BJ (cell line): ENCODE measurements at regions not wholly inside any gene's neighbourhood (a gene's known extent, or its start where the extent isn't known, plus 50 kb on each side); places are given as distances from the start of the nearest gene placed in this dataset.

Experiments used
- CTCF ChIA-PET: fragments of 350-600 bp; formaldehyde crosslinking; extraction: SDS; loops from one replicate; lab custom pipeline; 2021; ENCODE audit warnings: antibody characterized with exemption, inconsistent platforms; lab: Yijun Ruan, JAX
- POLR2A ChIA-PET: fragments of 300-600 bp; sonication (Branson Sonifier 250); formaldehyde crosslinking; extraction: SDS; loops from one replicate; lab custom pipeline; 2021; ENCODE audit warnings: antibody characterized with exemption; lab: Charles Lee
- DNase-seq: peaks from one replicate; pipeline ENCODE4 v3.0.0-alpha.2; 2011; ENCODE audit warnings: low read depth
- H3K27me3 ChIP-seq: 2 replicates; pipeline ENCODE4 v1.6.0; 2011; ENCODE audit warnings: low read length; ENCODE audit not compliant: control insufficient read depth, insufficient read depth
- H3K36me3 ChIP-seq: 2 replicates; pipeline ENCODE4 v1.5.1; 2011; ENCODE audit warnings: low read length; ENCODE audit not compliant: control insufficient read depth, insufficient read depth
- H3K4me3 ChIP-seq: 2 replicates; pipeline ENCODE4 v1.5.1; 2011; ENCODE audit warnings: low read depth, mild to moderate bottlenecking, control low read depth, low read length
- CTCF ChIP-seq: IDR thresholded peaks from 2 replicates; pipeline ENCODE4 v1.5.1; 2011; ENCODE audit warnings: low read depth, mild to moderate bottlenecking, control low read depth, inconsistent platforms, low read length, moderate library complexity; ENCODE audit not compliant: insufficient read depth

GRCh38 chr6:118394106-118394505, 154.0 kb upstream of the PLN start:
- Histone ChIP-seq H3K4me3 (no peak overlapping the region), H3K36me3 (no peaks in the 10 kb centered on the region), H3K27me3 (peaks cover 2% of the 10 kb centered on the region; the same call in 1 of the 2 replicates)
- CTCF ChIA-PET = no interaction called here
- POLR2A ChIA-PET = no interaction called here
- TF ChIP-seq CTCF = no peak
- no peak for DNase-seq

GRCh38 chr6:118396969-118397368, 151.1 kb upstream of the PLN start:
- H3K27me3 ChIP-seq = no peaks in the 10 kb centered on the region
- no peaks in the 10 kb centered on the region for H3K36me3 ChIP-seq
- ChIA-PET POLR2A (no interaction called here), CTCF (interaction anchor here (1.7 kb wide), 1 partner anchor 15 kb away, joined by 5 read pairs; no protein-coding TSS in a partner anchor)
- no peak for DNase-seq
- H3K4me3 ChIP-seq = no peak overlapping the region
- TF ChIP-seq CTCF = no peak

- CTCF ChIA-PET = interaction anchor here (1.7 kb wide), 1 partner anchor 16 kb away, joined by 5 read pairs; no protein-coding TSS in a partner anchor
- no peak for DNase-seq
- no peak for TF ChIP-seq CTCF
Observed at GRCh38 chr6:118397671-118398465, 150.2 kb upstream of the PLN start.

GRCh38 chr6:118400098-118400497, 148.0 kb upstream of the PLN start:
- Histone ChIP-seq H3K36me3 (no peaks in the 10 kb centered on the region), H3K27me3 (no peaks in the 10 kb centered on the region), H3K4me3 (no peak overlapping the region)
- ChIA-PET CTCF (no interaction called here), POLR2A (no interaction called here)
- no peak for DNase-seq
- TF ChIP-seq CTCF = no peak

More at GRCh38 chr6:118397671-118398465, 150.2 kb upstream of the PLN start:
- H3K36me3 ChIP-seq = no peaks in the 10 kb centered on the region
- POLR2A ChIA-PET = no interaction called here
- no peak overlapping the region for H3K4me3 ChIP-seq
- no peaks in the 10 kb centered on the region for H3K27me3 ChIP-seq

GRCh38 chr6:118400582-118400981, 147.5 kb upstream of the PLN start:
- DNase-seq = no peak
- H3K27me3 ChIP-seq = no peaks in the 10 kb centered on the region
- no peak overlapping the region for H3K4me3 ChIP-seq
- TF ChIP-seq CTCF = no peak
- no peaks in the 10 kb centered on the region for H3K36me3 ChIP-seq
- POLR2A ChIA-PET = no interaction called here
- CTCF ChIA-PET = interaction anchor here (1.4 to 1.8 kb wide), 2 partner anchors 11 to 49 kb away, joined by 3 to 5 read pairs; no protein-coding TSS in a partner anchor
